Sigmoid colon (tissue), 6 donors: ENCODE measurements at regions not wholly inside any gene's neighbourhood (a gene's known extent, or its start where the extent isn't known, plus 50 kb on each side); places are given as distances from the start of the nearest gene placed in this dataset.
A peak's percentile ranks its signal among the peaks of the same experiment; 100 is the strongest.

ENCODE experiments used
- DNase-seq: peaks from one replicate; pipeline ENCODE4 v3.0.0-alpha.2; 2019
- H3K27ac ChIP-seq, 4 donors: fragments of 200-600 bp; sonication (generic); one replicate each; pipeline ENCODE4 v1.5.1; 2016 to 2019; ENCODE audit warnings: mild to moderate bottlenecking in 1 of 4
- H3K27me3 ChIP-seq, 3 donors: fragments of 200-600 bp; sonication (generic); one replicate each; pipeline ENCODE4 v1.5.1; 2019; ENCODE audit warnings: mild to moderate bottlenecking in 1 of 3
- H3K36me3 ChIP-seq, 4 donors: fragments of 200-600 bp; sonication (generic); one replicate each; pipeline ENCODE4 v1.5.1; 2016 to 2019
- H3K4me1 ChIP-seq, 4 donors: fragments of 200-600 bp; sonication (generic); one replicate each; pipeline ENCODE4 v1.5.1; 2017 to 2019
- H3K4me3 ChIP-seq, 4 donors: fragments of 200-600 bp; sonication (generic); one replicate each; pipeline ENCODE4 v1.5.1; 2017 to 2019; ENCODE audit warnings: mild to moderate bottlenecking in 2 of 4, moderate library complexity in 1 of 4
- H3K9me3 ChIP-seq, 4 donors: fragments of 200-600 bp in 3 of 4; sonication (generic) in 3 of 4; one replicate each; pipeline versions ENCODE4 v1.5.1 to v1.6.1; 2013 to 2019
- EP300 ChIP-seq, 4 donors: sonication (generic); formaldehyde crosslinking; IDR thresholded peaks; one replicate each; pipeline ENCODE4 v1.6.1; 2017; ENCODE audit warnings: antibody characterized with exemption in 4 of 4
- POLR2A ChIP-seq, 2 donors: fragments of 450-650 bp; IDR thresholded peaks; one replicate each; pipeline ENCODE4 v1.6.1; 2016; ENCODE audit warnings: antibody characterized with exemption in 2 of 2, mild to moderate bottlenecking in 2 of 2, moderate library complexity in 2 of 2
- POLR2AphosphoS5 ChIP-seq, 4 donors: sonication (generic); formaldehyde crosslinking; IDR thresholded peaks; one replicate each; pipeline ENCODE4 v1.6.1; 2017; ENCODE audit warnings: antibody characterized with exemption in 4 of 4
- WGBS, 2 donors: extraction: QIAGEN DNeasy Blood & Tissue Kit; methylation state at CpG; one replicate each; pipeline ENCODE4 v1.1.7; 2013; 5-methylcytosine and 5-hydroxymethylcytosine counted together
- intact Hi-C: fragments of 100-400 bp; cut with DNase I; formaldehyde crosslinking; loops from one replicate; pipeline ENCODE4 v1.15.1; 2023
- TF ChIP-seq, protein P1 (sequence below), 4 experiments: fragments of 450-650 bp in 3 of 4; fragments of 200-600 bp in 1 of 4; IDR thresholded peaks; one replicate each; pipeline ENCODE4 v1.5.1; 2016 to 2019; ENCODE audit warnings: antibody characterized with exemption in 4 of 4, mild to moderate bottlenecking in 3 of 4, moderate library complexity in 2 of 4
- donor health status: healthy with polysubstance abuse.
- donor health status: healthy.

DNA sequence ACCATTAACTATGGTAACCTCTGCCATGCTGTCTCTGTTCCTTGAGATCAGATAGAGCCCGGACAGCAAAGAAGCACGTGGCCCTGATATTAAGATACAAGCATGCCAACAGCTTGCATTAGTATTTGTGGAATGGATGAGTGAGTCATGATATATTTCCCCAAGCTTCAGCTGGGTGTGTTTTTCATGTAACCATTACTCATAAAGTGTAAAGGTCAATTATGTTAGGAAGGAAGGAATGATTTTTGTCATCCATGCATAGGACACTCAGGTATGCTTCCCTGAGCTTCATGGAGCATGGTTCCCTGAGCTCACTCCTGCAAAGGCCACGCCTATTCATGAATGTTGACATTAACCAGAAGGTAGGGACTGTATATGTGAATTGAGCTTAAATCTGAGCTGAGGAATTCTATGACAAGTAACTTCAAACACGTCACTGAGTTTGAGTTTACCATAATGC is 74.6 kb downstream of the ARL4C start:
- no peak for TF ChIP-seq POLR2A (IDR thresholded peaks at IDR 0.05)
- TF ChIP-seq POLR2AphosphoS5 (IDR thresholded peaks at IDR 0.05) = peak in 1 of 4 donors; percentile 28
- no peak overlapping the region for H3K4me3 ChIP-seq
- no peaks in the 10 kb centered on the region for H3K27me3 ChIP-seq
- H3K27ac ChIP-seq = no peak overlapping the region
- peaks cover 0 to 3% (median 0%) of the 10 kb centered on the region in 4 donors for H3K9me3 ChIP-seq
- 14 to 47% methylated on average over 4 of the region's 4 CpGs for WGBS, 2 donors
- DNase-seq = no peak
- intact Hi-C loops = no loop called here
- peaks cover 0 to 11% (median 5%) of the 10 kb centered on the region in 4 donors for H3K4me1 ChIP-seq
- no peaks in the 10 kb centered on the region for H3K36me3 ChIP-seq

DNA sequence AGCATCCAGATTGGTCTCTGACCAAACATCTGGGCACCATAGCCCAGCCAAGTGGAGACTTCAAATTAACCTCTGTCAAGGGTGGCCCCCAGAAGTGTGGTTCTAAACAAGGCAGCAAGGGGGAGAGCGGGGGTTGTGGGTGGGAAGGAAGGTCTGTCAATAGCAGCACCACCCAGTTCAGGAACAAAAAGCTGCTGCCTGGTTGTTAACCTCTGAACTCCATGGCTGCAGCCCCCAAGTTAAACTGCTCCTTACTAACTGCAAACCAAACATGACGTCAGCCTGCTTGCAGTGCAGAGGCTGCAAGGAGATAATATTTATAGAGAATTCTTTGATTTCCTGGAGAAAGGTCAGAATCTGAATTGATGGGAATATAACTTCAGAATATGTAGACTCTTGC is 76.5 kb downstream of the ARL4C start:
- H3K4me3 ChIP-seq = no peak overlapping the region
- peaks cover 0 to 7% (median 5%) of the 10 kb centered on the region in 4 donors for H3K4me1 ChIP-seq
- H3K27me3 ChIP-seq = no peaks in the 10 kb centered on the region
- no peak for DNase-seq
- H3K27ac ChIP-seq = no peak overlapping the region
- no peak for TF ChIP-seq POLR2AphosphoS5 (IDR thresholded peaks at IDR 0.05)
- no peak for TF ChIP-seq POLR2A (IDR thresholded peaks at IDR 0.05)
- TF ChIP-seq, protein P1, sequence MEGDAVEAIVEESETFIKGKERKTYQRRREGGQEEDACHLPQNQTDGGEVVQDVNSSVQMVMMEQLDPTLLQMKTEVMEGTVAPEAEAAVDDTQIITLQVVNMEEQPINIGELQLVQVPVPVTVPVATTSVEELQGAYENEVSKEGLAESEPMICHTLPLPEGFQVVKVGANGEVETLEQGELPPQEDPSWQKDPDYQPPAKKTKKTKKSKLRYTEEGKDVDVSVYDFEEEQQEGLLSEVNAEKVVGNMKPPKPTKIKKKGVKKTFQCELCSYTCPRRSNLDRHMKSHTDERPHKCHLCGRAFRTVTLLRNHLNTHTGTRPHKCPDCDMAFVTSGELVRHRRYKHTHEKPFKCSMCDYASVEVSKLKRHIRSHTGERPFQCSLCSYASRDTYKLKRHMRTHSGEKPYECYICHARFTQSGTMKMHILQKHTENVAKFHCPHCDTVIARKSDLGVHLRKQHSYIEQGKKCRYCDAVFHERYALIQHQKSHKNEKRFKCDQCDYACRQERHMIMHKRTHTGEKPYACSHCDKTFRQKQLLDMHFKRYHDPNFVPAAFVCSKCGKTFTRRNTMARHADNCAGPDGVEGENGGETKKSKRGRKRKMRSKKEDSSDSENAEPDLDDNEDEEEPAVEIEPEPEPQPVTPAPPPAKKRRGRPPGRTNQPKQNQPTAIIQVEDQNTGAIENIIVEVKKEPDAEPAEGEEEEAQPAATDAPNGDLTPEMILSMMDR (IDR thresholded peaks at IDR 0.05) = no peak
- no peak for TF ChIP-seq EP300 (IDR thresholded peaks at IDR 0.05)
- 48 to 56% methylated on average over 2 of the region's 2 CpGs for WGBS, 2 donors
- intact Hi-C loops = no loop called here
- peaks cover 0 to 3% (median 0%) of the 10 kb centered on the region in 4 donors for H3K9me3 ChIP-seq
- H3K36me3 ChIP-seq = no peaks in the 10 kb centered on the region

DNA sequence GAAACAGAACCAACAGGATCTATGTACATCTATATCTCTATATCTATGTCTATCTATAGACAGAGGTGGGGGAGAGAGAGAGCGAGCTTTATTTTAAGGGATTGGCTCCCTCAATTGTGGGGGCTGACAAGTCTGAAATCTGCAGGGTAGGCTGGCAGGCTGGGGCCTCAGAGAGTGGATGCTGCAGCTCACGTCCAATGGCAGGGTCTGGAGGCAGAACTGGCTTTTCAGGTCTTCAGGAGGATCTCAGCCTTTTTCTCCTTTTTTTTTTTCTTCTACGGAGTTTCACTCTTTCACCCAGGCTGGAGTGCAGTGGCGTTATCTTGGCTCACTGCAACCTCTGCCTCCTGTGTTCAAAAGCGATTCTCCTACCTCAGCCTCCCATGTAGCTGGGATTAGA is 77.2 kb downstream of the ARL4C start:
- H3K27ac ChIP-seq = no peak overlapping the region
- WGBS, 2 donors = 95 to 96% methylated on average over 5 of the region's 5 CpGs
- H3K9me3 ChIP-seq = peaks cover 0 to 3% (median 0%) of the 10 kb centered on the region in 4 donors
- H3K27me3 ChIP-seq = no peaks in the 10 kb centered on the region
- no peak for DNase-seq
- peaks cover 0 to 7% (median 5%) of the 10 kb centered on the region in 4 donors for H3K4me1 ChIP-seq
- H3K4me3 ChIP-seq = no peak overlapping the region
- H3K36me3 ChIP-seq = no peaks in the 10 kb centered on the region
- TF ChIP-seq, protein P1 (IDR thresholded peaks at IDR 0.05) = no peak
- TF ChIP-seq POLR2AphosphoS5 (IDR thresholded peaks at IDR 0.05) (no peak), EP300 (IDR thresholded peaks at IDR 0.05) (no peak), POLR2A (IDR thresholded peaks at IDR 0.05) (no peak)
- intact Hi-C loops = no loop called here

DNA sequence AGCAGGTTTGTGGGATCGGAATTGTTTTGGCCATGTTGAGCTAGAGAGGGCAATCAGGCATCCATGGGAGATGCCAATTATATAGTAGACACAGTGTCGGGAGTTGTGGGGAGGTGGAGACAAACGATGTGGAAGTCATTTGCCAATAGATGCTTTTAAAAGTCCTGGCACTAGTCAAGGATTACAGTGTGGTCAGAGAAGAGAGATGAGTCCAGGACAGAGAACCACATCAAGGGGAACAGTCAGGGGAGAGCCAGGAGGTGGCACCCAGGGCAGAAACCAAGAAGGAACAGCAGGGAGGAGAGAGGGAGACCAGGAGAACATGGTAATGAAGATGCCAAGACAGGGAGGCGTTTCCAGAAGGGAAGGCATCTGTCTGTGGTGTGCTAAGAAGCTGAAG is 81.2 kb downstream of the ARL4C start:
- Histone ChIP-seq H3K27ac (no peak overlapping the region), H3K27me3 (peaks cover 0 to 7% (median 0%) of the 10 kb centered on the region in 3 donors), H3K9me3 (peaks cover 0 to 3% (median 0%) of the 10 kb centered on the region in 4 donors), H3K4me1 (no peaks in the 10 kb centered on the region), H3K36me3 (no peaks in the 10 kb centered on the region), H3K4me3 (no peak overlapping the region)
- no peak for DNase-seq
- TF ChIP-seq EP300 (IDR thresholded peaks at IDR 0.05) = no peak
- TF ChIP-seq, protein P1 (IDR thresholded peaks at IDR 0.05) = no peak
- no peak for TF ChIP-seq POLR2A (IDR thresholded peaks at IDR 0.05)
- no peak for TF ChIP-seq POLR2AphosphoS5 (IDR thresholded peaks at IDR 0.05)
- intact Hi-C loops = no loop called here
- 75 to 84% methylated on average over 4 of the region's 4 CpGs for WGBS, 2 donors

DNA sequence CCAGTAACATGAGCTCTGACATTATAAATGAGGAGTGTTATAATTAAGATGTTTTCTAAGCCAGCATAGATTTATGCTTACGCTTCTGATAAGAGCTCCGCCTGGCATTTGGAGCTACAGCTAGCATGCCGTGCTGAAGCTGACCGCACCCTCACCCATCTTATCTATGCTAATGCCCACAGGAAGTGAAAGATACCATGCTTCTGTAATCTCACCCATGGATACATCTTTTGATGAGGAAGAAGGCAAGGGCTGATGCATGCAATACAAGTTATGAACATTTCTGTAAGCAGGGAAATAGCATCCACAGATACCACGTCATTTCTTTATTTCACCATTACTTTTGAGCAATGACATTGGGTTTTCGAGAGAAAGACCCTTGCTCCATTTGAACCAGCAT is 82.3 kb downstream of the ARL4C start:
- Histone ChIP-seq H3K27me3 (peaks cover 0 to 7% (median 0%) of the 10 kb centered on the region in 3 donors), H3K4me3 (no peak overlapping the region), H3K36me3 (no peaks in the 10 kb centered on the region), H3K4me1 (no peaks in the 10 kb centered on the region), H3K27ac (no peak overlapping the region), H3K9me3 (peaks cover 0 to 3% (median 0%) of the 10 kb centered on the region in 4 donors)
- TF ChIP-seq POLR2AphosphoS5 (IDR thresholded peaks at IDR 0.05) (no peak), EP300 (IDR thresholded peaks at IDR 0.05) (no peak), POLR2A (IDR thresholded peaks at IDR 0.05) (no peak)
- TF ChIP-seq, protein P1 (IDR thresholded peaks at IDR 0.05) = no peak
- intact Hi-C loops = no loop called here
- no peak for DNase-seq
- WGBS, 2 donors = 57 to 72% methylated on average over 6 of the region's 6 CpGs
